SU-DHL-6 (cell line): ENCODE measurements at regions not wholly inside any gene's neighbourhood (a gene's known extent, or its start where the extent isn't known, plus 50 kb on each side); places are given as distances from the start of the nearest gene placed in this dataset.

Source experiments
- CTCF ChIP-seq: fragments of 200-600 bp; sonication (generic); IDR thresholded peaks from one replicate; pipeline ENCODE4 v1.5.1; 2017; ENCODE audit warnings: antibody characterized with exemption, mild to moderate bottlenecking, low read length, moderate library complexity; ENCODE audit not compliant: insufficient read depth, poor library complexity, severe bottlenecking
- EZH2phosphoT487 ChIP-seq: fragments of 200-600 bp; sonication (generic), shearing (Covaris generic); conservative IDR thresholded peaks from 2 replicates; pipeline ENCODE4 v1.6.1; 2018; ENCODE audit warnings: mild to moderate bottlenecking, antibody characterized with exemption, low read length, moderate library complexity, mixed read lengths

- TF ChIP-seq CTCF: no peak
- TF ChIP-seq EZH2phosphoT487: no peak
These were observed 107.1 kb upstream of the FAM20C start for GRCh38 chr7:85074-85882.
